GM18907 (cell line): ENCODE measurements at regions not wholly inside any gene's neighbourhood (a gene's known extent, or its start where the extent isn't known, plus 50 kb on each side); places are given as distances from the start of the nearest gene placed in this dataset.
"Not testable (repeated sequence)": the region's sequence is repeated elsewhere in the genome, so short reads cannot be mapped to it uniquely, and the experiment has no call there.

Experiments used
- ATAC-seq: cut with Tn5 transposase; IDR thresholded peaks from one replicate; pipeline ENCODE4 v1.9.1; 2021; ENCODE audit warnings: mild to moderate bottlenecking, moderate library complexity; ENCODE audit not compliant: unreplicated experiment

DNA sequence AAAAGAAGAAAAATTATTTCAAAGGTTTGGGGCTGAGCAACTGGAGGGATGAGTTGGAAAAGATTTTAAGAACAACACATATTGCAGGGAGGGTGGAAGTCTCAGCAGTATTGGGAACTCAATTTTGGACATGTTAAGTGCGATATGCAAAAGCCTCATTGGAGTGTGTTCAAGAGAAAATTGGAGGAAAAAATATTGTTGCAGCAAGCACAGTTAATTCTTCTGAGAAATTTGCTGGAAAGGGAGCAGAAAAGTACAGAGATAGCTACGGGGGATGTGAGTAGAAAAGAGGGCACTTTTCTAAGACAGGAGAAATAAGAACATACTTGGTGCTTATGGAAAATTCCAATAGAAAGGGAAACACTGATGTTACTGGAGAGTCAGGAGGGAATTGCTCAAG lies 59.8 kb upstream of the MAGI2 start:
- ATAC-seq = no peak

DNA sequence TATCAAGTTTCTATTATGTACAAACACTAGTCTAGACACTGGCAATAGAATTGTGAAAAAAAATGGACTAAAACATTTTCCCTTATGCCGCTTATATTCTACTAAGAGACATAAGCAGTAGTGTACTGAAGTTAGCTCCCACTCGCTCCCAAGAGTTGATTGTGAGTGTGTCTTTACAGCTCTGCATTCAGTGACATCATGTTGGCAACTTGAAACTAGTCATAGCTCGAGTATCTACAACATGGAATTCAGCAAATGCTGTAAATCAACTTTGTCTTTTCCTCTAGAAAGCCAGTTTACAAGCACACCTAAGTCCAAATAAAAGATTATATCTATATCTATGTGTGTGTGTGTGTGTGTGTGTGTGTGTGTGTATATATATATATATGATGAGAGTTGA lies 58.8 kb upstream of the MAGI2 start:
- no peak for ATAC-seq

DNA sequence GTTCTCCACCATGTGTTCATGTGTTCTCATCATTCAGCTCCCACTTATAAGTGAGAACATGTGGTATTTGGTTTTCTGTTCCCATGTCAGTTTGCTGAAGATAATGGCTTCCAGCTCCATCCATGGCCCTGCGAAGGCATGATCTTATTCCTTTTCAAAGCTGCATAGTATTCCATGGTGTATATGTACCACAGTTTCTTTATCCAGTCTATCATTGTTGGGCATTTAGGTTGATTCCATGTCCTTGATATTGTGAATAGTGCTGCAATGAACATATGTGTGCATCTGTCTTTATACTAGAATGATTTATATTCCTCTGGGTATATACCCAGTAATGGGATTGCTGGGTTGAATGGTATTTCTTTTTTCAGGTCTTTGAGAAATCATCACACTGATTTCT lies 57.6 kb upstream of the MAGI2 start:
- ATAC-seq = not testable (repeated sequence)

DNA sequence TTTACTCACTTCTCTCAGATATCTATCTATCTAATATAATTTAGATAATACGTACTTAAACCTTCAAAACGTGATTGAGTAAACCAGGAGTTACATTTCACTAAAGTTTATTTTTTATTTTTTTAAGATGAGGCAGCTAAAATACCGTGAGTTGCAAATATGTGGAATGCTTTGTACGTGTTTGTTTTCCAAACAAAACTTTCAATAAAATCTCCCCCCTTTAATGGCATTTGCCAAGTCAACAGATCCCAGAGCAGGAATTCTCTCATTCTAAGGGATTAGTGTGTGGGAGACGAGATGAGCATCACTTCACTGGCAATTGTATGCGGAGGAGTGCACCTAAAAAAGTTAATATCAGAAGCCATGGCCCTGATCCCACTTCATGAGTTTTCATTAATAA lies 53.7 kb upstream of the MAGI2 start:
- ATAC-seq = no peak

DNA sequence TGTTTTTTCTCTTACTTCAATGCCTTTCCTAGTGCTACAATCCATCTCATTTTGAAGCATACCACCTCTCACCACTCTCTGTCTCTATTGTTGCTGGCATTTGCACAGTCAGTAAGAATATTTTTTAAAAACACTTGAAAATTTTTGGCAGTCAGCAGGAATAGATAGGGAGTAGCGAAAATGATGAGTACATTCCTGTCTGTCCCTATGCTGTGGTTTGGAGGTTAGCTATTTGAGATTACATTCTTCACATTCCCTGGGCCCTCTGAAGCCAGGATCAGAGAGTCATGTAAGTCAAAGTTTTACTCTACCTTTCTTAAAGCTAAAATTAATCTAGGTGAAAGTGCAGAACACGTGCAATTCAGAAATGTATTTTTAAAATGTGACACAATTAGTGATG lies 53.0 kb upstream of the MAGI2 start:
- ATAC-seq = no peak

DNA sequence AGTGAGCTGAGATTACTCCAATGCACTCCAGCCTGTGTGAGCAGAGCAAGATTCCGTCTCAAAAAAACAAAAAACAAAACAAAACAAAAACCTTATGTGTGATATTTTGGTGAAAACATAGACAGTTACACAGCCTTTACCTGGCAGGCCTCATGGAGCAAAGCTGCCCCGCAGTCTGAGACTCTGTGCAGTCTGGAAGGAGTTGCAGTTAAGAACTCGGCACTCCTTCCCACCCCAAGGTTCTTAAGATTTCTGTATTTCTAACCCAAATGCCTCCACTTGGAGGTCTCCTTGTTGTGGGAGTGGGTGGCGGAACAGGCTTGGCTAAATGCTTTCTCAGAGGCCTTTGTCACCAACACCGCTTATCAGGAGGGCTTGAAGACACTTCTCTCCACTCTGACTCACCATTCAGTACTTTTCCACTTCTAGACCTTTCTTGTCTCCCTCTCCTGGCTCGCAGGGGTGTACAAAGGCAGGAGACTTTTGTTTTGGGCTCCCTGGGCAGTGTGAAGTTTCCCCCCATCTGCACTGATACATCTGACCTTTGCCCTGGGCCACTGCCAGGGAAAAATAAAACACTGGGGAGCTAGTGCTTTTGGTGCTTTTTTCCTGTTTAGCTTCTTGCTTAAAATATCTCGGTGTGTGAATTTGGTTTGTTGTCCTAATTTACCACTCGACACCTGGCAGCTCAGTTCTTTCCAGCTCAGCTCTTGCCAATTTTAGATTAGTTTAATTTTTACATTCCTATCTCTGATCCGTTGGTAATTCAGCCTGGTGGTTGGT lies 51.3 kb upstream of the MAGI2 start:
- no peak for ATAC-seq
